ENCODE measurements at regions not wholly inside any gene's neighbourhood (a gene's known extent, or its start where the extent isn't known, plus 50 kb on each side); places are given as distances from the start of the nearest gene placed in this dataset.

GRCh38 chr6:167515873-167516507 lies 191.1 kb downstream of the TTLL2 start:
- DNase-seq = no peak

DNA sequence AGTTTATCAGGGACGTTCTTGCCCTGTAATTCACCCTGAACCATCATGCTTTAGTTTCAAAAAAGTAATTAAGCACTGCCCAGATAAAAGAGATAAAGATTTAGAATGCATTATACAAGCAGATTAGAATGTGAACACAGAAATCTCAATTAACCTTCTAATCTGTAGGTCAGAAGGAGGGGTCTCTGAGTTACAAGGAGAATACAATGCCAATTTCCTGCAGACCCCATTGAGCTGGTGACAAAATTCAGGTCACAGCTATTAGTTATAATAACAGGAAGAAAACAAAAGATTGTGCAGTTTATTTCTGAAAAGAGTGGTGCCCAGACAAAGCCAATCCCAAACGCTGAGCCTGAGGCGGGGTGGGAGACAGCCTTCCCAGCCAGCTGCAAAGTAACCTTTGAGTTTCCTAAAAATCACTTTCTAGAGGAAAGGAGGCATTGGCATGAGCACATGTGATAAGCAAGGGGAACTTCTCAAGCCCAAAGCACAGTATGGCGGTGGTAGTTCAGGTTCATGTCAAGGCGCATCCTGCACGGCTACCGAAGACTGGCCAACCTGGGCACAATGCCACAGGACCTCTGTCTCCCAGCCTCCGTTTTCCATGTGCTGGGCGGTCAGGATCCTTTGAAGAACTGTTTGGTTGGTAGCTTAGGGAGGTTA lies 192.5 kb downstream of the TTLL2 start:
- DNase-seq = no peak

DNA sequence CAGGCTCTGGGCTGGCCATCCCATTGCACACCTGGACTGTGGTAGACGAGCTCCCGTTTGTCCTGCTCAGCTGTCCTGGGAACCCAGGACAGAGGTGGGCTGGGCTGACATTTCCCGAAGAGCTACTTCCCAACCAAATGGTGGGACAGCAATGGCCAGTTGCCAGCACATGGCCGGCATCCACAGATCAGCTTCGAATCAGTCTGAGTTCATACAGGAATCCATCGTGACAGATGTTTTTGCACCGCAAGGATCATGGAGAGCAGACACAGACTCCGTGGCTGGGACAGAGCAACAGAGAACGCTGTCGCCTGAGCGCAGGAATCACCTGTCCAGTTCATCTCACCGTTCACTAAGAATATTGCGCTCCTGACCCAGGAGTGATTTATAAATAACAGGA lies 198.5 kb downstream of the TTLL2 start:
- no peak for DNase-seq

DNA sequence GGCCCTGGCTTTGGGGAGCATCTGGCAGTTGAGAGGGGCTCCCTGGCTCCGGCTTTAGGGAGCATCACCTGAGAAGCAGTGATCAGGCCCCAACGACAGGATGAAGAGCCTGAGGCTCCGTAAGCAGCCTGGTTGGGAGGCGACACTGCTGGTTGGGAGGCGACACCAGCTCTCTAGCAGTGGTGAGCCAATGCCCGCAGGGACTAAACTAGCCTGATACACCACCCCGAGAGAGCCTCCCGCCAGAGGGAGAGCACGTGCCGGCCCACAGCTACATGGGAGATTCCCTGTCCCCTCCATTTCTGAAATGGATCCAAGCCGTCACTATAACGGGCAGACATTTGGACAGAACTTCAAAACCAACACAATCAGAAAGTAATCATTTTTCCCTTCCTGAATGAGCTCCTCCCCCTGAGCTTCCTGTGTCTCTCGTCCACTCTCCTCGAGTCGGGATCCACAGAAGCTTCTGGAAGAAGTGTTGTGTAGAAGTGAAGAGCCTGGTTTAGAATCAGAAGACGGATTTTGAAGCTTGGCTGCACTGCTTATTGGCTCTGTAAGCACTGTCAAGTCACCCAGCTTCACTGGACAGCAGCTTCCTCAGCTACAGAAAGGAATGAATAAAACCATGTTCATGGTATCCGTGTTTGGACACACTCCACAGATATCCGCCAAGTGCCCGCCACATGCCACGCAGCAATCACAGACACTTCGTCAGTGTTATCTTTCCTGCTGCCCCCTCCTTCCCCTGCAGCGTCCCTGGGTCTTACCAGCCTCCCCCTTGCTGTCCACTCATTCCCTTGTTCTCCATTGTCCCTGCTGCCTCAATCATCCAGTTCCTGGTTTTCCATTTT lies 199.6 kb downstream of the TTLL2 start:
- no peak for DNase-seq

DNA sequence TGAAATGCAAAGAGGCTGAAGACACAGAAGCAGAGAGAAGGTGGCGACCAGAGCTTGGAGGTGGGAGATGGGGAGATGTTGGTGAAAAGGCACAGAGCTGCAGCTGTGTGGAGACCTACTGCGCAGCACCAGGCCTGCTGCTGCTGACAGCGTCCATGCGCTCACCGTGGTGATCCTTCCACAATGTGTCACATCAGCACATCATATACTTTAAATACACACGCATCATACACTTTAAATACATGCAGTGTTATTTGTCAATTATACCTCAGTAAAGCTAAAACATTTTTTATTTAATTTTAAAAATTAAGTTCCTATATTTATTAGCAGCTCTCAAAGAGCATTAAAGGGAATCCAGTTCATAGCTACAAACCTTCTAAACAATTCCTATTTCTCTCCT lies 200.9 kb downstream of the TTLL2 start:
- DNase-seq = no peak

- no peak for DNase-seq
Measured at GRCh38 chr6:167526465-167527368, 201.8 kb downstream of the TTLL2 start.

DNA sequence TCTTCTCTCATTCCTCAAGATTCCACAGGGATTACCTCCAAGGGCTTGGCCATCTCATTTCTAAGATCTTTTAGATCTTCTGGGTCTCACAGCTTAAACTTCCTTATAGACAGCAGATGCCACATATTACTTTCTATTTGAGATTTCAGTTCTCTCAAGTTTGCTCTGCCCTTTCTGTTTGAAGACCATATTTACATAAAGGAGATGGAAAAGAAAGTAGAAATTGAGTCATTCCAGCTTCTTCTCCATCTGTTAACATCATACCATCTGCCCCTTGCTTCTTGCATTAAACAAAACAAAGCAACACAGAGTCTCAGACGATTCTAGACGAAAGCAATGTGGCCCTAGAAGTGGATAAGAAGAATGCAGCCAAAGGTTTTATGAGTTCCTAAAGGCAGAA lies 203.4 kb downstream of the TTLL2 start:
- DNase-seq = no peak

GRCh38 chr6:167528976-167529375 lies 204.1 kb downstream of the TTLL2 start:
- no peak for DNase-seq

GRCh38 chr6:167529444-167530335 lies 204.8 kb downstream of the TTLL2 start:
- DNase-seq = no peak

- DNase-seq = no peak
Measured at GRCh38 chr6:167530951-167531350, 206.1 kb downstream of the TTLL2 start.

GRCh38 chr6:167532410-167533288 lies 207.8 kb downstream of the TTLL2 start:
- no peak for DNase-seq

- DNase-seq = no peak
Measured at GRCh38 chr6:167533851-167534250, 209.0 kb downstream of the TTLL2 start.

GRCh38 chr6:167537816-167538215 lies 212.9 kb downstream of the TTLL2 start:
- no peak for DNase-seq

GRCh38 chr6:167538746-167539145 lies 213.9 kb downstream of the TTLL2 start:
- no peak for DNase-seq

DNA sequence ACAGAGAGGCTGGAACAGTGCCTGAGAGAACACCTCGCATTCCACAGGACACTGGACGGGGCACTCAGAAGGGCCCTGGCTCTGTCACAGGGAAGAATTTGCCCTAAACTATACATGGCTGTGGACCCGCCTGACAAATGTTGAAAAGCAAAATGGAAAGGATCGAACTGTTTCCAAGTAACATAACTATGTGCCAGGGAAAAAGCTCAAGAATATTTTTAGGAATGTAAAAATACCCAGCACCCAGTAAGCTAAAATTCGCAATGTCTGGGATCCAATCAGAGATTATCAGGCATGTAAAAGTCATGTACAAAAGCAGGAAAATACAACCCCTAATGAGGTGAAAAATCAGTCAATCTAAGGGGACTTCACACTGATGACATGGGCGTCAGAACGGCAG lies 215.9 kb downstream of the TTLL2 start:
- DNase-seq = no peak

GRCh38 chr6:167541544-167541943 lies 216.7 kb downstream of the TTLL2 start:
- no peak for DNase-seq

GRCh38 chr6:167543602-167544497 lies 219.0 kb downstream of the TTLL2 start:
- peak; percentile 71 for DNase-seq

- DNase-seq = no peak
Measured at GRCh38 chr6:167546611-167547327, 221.9 kb downstream of the TTLL2 start.

Data from muscle of arm (tissue), 1 donor.